DND-41 (cell line): ENCODE measurements at regions not wholly inside any gene's neighbourhood (a gene's known extent, or its start where the extent isn't known, plus 50 kb on each side); places are given as distances from the start of the nearest gene placed in this dataset.

Experiments
- EZH2 ChIP-seq: IDR thresholded peaks from 3 replicates; pipeline ENCODE4 v1.6.1; 2012; ENCODE audit warnings: borderline replicate concordance, low read depth, mild to moderate bottlenecking, moderate library complexity, low read length, inconsistent platforms; ENCODE audit not compliant: severe bottlenecking
- TF ChIP-seq, protein P1 (sequence below): IDR thresholded peaks from 2 replicates; pipeline ENCODE4 v1.5.1; 2012; ENCODE audit warnings: borderline replicate concordance, low read length, moderate library complexity, mild to moderate bottlenecking; ENCODE audit not compliant: poor library complexity, severe bottlenecking; ENCODE audit errors: extremely low read depth

GRCh38 chr9:88923092-88923491, 68.2 kb upstream of the S1PR3 start:
- TF ChIP-seq, protein P1, sequence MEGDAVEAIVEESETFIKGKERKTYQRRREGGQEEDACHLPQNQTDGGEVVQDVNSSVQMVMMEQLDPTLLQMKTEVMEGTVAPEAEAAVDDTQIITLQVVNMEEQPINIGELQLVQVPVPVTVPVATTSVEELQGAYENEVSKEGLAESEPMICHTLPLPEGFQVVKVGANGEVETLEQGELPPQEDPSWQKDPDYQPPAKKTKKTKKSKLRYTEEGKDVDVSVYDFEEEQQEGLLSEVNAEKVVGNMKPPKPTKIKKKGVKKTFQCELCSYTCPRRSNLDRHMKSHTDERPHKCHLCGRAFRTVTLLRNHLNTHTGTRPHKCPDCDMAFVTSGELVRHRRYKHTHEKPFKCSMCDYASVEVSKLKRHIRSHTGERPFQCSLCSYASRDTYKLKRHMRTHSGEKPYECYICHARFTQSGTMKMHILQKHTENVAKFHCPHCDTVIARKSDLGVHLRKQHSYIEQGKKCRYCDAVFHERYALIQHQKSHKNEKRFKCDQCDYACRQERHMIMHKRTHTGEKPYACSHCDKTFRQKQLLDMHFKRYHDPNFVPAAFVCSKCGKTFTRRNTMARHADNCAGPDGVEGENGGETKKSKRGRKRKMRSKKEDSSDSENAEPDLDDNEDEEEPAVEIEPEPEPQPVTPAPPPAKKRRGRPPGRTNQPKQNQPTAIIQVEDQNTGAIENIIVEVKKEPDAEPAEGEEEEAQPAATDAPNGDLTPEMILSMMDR: no peak
- TF ChIP-seq EZH2: no peak
